GM21367 (cell line): ENCODE measurements at regions not wholly inside any gene's neighbourhood (a gene's known extent, or its start where the extent isn't known, plus 50 kb on each side); places are given as distances from the start of the nearest gene placed in this dataset.

Experiments used
- ATAC-seq: cut with Tn5 transposase; IDR thresholded peaks from one replicate; pipeline ENCODE4 v1.9.1; 2021; ENCODE audit not compliant: unreplicated experiment

DNA sequence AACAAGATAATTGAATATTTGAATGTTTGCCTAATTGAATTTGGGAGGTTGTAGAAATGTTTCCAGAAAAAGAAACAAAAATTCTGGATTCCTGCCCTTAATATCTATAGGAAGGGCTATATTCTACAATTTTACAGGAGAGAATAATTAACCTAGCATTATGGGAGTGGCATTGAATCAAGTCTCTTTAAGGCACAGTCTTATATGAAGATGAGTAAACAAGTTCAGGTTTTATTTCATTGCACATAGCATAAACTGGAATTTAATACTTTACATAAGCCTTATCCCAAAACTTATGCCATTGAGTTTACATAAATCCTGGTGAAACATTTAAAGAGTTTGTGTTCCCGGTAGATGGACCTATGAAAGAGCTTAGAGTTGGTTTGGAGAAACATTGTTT, 138.1 kb upstream of the ADAMTSL1 start:
- ATAC-seq = no peak

DNA sequence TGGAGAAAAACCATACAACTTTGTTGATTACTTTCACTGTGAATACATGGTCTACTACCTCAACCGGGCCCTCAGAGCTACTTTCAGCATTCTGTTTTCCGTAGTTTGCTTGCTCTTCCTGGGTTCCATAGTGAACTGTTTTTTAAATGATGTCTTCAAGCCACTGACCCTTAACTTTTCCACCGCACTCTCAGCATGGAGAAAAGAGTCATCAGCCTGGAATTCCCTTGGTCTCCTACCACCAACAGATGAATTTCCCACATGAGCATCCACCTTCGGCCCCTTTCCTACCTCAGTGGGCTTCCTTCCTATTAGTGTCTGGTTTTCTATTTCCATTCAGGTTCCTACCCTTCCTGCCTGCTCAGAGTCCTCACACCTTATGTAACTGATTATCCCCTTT, 135.9 kb upstream of the ADAMTSL1 start:
- ATAC-seq = no peak

DNA sequence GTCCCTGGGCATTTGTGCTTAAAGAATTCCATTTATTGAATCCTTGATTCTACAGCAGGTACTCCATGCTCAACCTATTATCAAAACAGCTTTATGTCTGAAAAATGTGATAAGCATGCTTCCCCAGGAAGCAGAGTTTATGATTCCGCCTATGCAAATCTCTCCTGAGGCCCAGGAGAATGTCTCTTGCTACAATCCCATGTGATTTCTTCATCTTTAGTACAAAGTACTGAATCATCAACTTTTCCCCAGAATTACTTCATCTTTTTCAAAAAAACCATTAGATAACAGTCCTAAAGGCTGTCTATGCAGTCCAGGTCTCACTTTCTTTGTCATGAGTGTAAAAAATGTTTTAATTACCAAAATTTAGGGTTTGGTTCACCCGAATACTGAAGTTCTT, 130.2 kb upstream of the ADAMTSL1 start:
- no peak for ATAC-seq

DNA sequence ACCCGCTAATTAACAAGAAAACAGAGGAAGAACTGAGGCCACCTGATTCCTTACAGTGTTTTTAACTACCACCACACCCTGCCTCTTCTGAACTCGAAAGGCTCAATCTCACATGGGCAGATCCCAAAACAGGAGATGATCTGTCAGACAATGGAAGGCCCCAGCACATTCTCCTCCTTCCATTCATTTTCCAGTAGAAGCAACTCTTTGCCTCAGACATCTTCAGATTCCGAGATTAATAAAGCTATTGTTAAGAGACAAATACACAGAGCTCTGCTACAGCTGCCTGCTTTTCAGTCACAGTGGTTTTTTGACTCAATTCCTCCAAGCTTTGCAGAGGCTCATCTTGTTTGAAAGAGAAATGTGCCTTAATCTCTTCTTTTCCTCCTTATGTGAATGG, 127.2 kb upstream of the ADAMTSL1 start:
- ATAC-seq = no peak

DNA sequence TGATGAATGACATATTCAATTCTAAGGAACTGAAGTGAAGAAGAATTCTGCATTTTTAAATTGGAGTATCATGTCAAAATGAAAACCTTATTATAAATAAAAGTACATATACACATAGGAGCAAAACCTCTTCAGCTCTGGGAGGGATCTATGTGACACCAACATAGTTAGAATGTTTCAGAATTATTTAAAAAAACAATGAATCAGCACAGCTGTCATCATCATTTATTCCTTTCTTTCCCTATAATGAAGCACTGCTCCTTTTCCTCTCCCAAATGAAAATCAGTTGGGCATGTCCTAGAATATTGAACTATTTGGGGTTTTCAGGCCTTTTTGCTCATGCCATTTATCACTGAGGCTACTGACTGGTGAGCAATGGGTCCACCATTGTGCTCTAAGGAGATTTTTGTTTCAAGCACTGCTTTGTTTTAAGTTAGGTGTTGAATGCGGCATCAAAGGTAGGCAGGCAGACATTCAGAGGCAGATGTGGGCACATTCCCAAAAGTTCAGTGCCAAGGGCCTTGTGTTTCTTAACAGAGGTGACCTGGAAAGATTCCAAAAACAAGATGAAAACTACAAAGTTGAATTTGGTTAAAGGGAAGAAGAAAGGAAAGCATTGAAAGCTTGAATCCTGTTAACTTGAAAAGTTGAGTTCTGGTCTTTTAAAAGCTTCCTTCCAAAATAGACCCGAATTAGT, 126.4 kb upstream of the ADAMTSL1 start:
- no peak for ATAC-seq

DNA sequence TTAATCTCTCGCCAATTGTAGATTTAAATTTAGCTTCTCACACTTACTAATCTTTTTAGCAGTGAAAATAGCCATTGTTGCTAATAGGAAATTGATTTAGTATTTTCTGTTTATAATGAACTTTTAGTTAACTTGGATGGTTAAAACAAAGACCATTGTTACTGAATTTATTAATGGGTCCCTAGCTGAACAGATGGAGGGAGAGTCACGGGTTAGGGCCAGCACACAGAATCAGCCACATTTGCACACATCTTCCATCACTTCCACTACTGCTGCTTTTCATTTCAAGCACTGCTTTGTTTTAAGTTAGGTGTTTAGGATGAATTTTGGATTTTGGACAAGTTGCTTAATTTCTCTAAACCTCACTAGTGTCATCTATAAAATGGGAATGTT, 125.9 kb upstream of the ADAMTSL1 start:
- no peak for ATAC-seq

DNA sequence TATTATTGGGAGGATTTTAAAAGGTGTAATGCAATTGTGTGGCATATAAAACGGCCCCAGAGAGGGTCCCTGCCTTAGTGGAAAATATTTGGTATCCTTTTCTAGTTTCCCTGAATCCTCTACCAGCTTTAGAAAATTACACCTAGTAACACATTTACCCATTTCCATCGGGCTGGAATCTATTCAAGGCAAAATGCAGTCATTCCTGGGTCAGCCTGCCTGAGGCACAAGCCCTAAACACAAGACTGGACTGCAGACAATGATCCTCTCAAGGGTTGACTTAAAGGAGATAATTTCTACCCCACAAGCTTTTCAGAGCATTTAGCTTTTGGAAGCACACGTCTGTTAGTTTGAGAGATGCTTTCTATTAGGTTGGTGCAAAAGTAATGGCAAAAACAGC, 124.4 kb upstream of the ADAMTSL1 start:
- ATAC-seq = no peak

DNA sequence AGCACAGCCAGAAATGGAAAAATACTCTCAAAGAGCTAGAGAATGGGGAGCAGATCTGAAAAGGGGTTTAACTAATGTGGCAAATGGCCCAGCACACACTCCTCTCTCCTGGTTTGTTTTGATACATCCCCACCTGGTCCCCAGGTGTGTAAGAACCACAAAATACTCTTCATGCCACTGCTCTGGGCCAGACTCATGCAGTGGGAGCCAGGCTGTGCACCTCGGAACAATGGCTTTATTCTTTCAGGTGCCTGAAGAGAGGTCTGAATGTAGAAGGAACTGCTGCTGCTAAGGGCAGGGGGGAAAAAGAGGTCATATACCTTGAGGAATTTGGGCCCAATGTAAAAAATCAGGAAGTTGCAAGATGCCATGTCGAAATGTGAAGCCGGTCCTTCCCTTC, 123.9 kb upstream of the ADAMTSL1 start:
- ATAC-seq = no peak

DNA sequence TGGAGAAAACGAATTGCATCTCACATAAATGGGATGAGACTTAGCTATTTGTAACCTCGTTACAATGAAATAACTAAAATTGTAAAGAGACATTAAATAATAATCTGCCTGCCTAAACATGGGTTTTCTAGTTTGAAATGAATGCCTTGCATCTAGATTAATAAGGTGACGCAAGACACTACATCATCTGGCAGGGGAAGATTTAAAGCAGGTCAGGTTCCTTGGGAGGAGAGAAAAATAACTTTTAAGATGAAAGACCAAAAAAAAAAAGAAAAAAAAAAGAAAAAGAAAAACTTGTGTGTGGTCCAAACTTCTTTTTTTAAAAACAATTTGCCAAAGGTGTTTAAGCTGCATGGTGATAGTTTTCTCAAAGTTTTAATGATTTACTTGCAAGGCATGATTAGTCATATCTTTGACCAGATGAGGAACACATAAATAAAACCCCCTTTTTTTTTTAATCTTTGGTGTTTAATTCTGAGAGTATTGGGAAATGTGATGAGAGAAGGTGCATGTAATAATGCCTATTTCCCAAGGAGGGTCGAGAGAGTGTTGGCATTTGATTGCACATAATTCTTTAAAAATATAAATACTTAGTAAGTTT, 122.9 kb upstream of the ADAMTSL1 start:
- ATAC-seq = no peak

DNA sequence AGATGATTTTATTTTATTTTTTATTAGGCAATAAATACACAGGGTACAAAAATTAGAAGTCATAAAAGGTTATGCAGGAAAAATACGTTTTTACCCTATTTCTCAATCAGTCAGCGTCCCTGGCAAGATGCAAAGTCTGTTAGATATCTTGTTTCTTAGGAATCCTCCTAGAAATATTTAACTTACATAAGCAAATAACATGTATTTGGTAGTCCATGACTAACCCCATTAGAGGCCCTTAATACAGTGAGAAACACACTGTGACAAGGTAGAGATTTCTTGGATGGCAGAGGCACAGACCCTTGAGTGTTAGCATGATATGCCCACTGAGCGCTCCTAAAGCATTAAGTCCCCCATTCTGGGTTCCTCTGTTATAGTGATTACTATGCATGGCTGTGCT, 121.2 kb upstream of the ADAMTSL1 start:
- ATAC-seq = no peak

DNA sequence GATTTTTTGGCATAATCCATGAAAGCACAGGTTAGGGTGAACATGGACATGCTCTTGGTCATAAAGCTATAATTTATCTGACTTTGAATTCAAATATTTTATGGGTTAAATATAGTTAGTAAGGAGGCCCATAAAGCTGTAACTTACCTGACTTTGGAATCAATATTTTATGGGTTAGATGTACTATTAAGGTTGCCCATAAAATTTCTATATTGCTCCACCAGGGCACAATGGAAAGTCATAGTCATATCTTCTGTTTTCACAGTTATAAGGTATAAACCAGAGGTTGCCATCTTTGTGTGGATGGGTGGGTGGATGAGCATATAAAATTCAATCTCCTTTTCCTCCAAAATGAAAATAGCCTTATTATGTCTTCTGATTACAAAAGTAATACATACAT, 120.5 kb upstream of the ADAMTSL1 start:
- ATAC-seq = no peak

DNA sequence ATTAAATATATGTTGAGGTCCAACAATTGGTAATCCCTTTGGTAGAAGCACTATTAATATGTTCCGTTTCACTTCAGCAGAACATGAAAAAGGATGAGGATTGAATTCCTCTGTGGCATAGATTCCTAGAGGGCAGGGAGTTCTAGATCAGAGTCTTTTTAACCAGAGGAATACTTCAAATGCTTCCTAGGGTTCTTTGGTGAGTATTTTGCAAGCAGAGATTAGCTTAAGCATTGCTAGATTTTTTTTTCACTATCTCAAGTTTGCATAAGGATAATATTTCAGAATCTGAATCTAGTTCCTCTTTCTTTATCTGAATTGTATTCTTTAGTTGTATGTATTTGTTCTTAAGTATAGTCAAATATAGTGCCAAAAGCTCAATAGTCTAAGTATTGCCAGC, 116.6 kb upstream of the ADAMTSL1 start:
- no peak for ATAC-seq

DNA sequence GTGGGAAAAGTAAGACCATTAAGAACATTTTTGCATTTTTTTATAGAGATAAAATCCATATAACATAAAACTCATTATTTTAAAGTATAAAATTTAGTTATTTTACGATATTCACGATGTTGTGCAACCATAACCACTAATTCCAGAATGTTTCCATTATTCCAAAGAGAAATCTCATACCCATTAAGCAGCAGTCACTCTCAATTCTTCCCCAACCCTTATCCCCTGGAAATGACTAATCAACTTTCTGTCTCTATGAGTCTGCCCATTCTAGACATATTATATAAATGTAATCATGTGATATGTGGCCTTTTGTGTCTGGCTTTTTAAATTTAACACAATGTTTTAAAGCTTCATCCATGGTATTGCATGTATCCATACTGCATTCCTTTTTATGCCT, 115.6 kb upstream of the ADAMTSL1 start:
- no peak for ATAC-seq

DNA sequence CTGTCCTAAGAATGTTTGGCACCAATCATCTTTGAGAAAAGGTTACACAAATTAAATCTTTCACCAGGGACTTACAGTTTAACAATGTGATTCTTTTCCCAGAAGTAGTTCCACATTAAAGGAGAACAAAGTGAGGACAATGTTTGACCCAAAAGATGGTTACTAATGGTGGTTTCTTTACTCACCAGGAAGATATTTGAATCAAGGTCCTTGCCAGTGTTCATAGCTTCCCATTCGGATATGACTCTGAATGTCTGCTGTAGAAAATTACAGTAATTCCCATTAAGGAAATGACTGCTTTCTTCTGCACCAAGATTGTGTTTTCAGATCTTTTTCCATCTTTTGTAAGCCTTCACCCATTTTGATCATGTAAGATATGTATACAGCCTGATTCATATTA, 114.6 kb upstream of the ADAMTSL1 start:
- no peak for ATAC-seq

DNA sequence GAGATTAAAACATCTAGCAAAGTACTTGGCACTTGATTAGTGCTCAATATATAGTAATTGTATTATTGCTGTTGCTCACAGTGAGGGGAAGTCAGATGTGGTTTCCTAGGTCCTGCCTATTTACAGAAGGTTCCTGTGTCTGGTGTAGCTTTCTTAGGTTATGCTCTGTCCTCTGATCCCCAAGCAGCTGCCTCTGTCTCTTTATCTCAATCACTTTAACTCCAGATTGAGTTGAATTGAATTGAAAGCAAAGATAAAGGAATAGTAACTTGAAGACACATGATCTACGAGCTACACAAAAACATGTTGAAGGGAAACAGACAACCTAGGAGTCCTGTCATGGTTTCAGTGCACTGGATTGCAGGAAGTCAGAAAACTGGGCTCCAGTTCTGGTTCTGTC, 113.9 kb upstream of the ADAMTSL1 start:
- no peak for ATAC-seq

DNA sequence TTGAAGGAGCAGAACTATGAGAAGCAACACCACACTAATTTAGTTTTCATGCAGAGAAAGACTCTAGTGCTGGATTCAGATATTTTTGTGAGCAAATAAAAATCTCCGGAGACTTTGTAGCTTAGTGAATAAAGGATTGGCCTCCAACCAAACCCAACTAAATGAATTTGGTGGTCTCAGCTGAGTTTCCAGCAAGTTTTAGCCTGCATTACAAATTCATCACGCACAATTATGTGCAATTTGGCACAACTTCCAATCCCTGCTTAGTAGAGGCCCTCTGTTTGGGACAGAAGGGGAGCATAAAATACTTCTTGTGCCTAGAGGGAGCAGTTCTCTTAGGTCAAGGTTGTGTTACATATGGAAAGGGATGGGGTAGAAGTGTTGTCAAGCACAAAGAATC, 112.3 kb upstream of the ADAMTSL1 start:
- ATAC-seq = no peak

DNA sequence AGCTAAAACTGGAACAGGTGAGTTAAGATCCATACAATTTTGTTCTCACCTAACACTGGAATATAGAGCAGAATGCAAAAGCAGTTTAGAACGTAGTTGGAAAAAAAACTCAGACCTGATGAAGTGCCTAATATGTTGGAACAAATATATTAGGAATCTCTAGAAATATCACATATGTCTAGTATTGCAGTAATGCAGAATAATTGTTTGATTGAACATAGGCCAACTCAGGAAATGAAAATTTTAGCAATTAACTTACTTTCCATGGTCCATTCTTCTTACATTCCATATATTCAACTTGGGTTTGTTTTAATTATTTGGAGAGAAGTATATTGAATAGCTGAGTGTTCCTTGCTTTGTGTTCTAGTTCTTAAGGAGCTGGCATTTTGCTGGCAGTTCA, 111.8 kb upstream of the ADAMTSL1 start:
- ATAC-seq = no peak

DNA sequence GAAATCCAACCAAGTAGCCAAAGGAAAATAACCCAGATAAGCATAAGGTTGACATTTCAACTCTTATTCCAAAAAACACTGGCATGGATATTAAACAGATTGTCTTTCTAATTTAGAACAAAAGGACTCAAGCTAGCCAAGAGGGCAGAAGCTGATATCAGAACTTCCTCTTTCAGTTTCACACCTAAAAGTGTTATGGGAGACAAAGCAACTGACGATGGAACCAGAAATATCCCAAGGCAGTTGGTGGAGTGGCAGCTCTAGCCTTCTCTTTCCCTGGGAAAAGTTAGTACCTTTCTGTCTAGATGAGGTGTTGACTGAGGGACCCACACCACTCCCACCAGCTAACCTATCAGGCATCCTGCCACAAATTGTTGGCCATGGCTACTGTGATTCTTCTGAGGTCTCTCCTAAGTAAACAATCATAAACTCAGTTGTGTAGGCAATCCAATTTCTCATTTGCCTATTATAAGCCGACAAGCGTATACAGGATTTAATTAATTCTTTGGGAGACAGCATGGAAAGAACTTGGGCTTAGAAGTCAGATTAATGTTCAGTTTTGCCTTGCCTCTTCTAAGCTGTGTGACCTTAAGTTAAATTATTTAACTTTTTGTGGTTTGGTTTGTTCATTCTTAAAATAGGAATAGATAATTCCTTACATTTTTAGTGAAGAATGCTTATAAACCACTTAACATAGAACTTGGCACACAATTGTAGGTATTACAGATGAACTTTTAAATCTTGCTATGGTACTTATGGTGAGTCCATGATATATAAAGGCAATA, 110.9 kb upstream of the ADAMTSL1 start:
- no peak for ATAC-seq

DNA sequence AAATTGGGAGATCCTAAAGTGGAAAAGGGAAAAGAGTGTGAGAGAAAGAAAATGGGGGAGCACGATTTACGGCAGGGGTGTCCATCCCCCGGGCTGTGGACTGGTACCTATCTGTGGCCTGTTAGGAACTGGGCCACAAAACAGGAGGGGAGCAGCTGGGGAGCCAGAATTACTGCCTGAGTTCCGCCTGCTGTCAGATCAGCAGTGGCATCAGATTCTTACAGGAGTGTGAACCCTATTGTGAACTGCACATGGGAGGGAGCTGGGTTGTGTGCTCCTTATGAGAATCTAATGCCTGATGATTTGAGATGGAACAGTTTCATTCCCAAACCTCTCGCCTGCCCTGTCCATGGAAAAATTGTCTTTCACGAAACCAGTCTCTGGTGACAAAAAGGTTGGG, 108.3 kb upstream of the ADAMTSL1 start:
- no peak for ATAC-seq

DNA sequence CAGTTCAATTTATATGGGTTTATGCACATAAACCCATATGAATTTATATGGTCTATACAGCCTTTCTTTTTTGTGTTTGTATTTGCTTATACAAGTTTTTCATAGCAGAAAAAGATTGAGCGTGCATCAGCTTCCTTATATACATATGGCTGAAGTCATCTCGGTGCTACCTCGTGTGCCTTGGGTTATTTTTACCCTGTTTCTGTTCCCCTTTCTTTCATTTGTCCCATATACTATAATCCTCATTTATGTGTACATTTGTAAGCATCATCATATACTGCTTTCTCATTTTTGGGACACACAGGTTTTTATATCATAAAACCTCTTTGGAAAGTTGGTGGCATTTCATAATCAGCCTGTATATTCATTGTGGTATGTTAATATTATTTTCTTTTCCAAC, 107.8 kb upstream of the ADAMTSL1 start:
- ATAC-seq = peak; percentile 60

DNA sequence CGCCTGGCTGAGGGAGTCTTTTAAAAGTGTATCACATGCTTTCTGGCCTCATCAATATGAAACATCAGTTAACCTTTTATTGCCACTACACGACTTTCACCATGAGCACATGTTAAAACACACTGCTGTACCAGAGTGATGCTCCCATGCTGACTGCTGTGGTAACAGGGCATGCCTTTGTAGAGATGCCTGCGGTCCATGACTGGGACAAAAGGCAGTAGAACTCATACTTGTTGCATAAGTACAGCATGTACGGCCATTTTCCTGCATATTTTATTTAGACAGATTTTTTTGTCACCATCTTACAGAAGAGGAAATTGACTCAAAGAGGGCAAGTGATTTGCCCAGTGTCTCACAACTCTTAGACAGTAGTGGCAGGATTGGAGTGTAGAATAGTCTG, 105.7 kb upstream of the ADAMTSL1 start:
- no peak for ATAC-seq

DNA sequence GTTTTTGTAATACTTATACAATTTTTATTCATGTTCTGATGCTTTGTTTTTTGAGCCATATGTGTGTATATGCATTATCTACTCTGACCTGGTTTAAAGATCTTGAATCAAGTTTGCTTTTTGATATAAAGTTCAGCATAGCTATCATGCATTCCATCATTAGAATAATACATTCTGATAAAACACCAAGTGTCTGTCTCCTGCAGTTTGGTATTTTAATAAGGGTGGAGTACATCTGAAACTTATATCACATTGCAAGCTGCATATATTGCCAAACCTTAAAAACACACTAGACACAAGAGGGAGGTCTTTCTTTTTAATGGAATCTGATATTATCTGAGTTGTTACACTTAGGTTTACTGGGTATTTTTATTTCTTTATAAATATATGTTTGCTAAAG, 102.8 kb upstream of the ADAMTSL1 start:
- ATAC-seq = no peak
